ENCODE measurements at regions not wholly inside any gene's neighbourhood (a gene's known extent, or its start where the extent isn't known, plus 50 kb on each side); places are given as distances from the start of the nearest gene placed in this dataset.

GRCh38 chr1:244287726-244288125 is 164.0 kb downstream of the ADSS2 start:
- TF ChIP-seq RARB (CRISPR knock-in tag; IDR thresholded peaks at IDR 0.05) (no peak), ZNF8 (CRISPR knock-in tag; IDR thresholded peaks at IDR 0.05) (no peak)

All from SK-N-SH treated with all-trans-retinoic acid at 6 μM for 48 hours (cell line).